SHP77 treated with DMSO at 0.1 percent for 48 hours (cell line): ENCODE measurements at regions not wholly inside any gene's neighbourhood (a gene's known extent, or its start where the extent isn't known, plus 50 kb on each side); places are given as distances from the start of the nearest gene placed in this dataset.
"Not testable (repeated sequence)": the region's sequence is repeated elsewhere in the genome, so short reads cannot be mapped to it uniquely, and the experiment has no call there.

Source experiments
- DNase-seq: peaks from one replicate; lab custom pipeline; 2025; lab: John Stamatoyannopoulos, UW

DNA sequence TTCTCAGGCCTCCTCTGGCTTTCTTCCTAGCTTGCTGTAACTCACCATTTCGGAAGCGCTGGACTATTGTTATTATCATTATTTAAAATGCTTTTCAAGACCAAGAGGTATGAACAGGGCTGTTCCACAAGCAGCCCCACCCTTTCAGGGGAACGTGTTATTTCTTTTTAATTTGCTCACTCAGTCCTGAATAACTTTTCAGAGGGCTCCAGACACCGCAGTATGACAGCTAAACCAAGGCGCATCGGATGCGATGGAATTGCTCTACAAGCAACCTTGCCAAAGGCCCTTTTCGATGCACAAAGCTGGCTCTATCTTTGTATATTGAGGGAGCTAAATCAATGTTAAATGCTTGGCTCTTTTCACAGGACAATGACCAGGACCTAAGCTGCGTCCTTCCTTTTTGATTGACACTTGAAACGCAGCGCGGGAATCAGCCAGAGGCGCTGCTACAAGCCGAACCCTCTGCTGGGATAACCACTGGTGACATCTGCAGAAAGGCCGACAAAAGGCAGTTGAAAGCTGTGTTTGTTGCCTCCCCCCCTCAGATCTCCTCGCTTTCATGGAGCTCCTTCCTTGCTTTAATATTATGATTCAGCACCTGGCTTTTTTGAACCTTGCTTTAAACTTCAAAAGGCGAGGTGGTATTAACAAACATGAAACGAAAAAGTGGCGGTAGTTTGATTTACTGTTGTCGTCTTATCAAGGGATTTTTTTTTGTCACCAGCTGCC lies 204.7 kb upstream of the PROX1 start:
- no peak for DNase-seq

DNA sequence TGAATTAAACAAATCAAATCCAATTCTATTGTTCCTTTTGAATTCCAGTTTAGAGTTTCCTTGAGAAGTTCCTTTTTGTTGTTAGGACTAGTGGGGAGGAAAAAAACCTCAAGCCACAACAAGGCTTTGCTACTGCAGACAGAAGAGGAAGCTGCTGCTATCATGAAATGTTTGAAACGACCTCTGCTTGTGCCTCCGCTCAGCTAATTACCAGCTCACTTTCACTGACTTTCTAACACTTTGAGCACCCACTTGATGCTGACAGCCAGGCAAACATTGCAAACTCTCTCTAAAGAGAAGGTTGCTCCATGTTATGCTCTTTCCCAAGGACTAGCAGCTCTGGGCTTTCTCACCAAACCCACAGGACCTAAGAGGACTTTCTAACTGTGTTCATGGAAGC lies 203.9 kb upstream of the PROX1 start:
- no peak for DNase-seq

DNA sequence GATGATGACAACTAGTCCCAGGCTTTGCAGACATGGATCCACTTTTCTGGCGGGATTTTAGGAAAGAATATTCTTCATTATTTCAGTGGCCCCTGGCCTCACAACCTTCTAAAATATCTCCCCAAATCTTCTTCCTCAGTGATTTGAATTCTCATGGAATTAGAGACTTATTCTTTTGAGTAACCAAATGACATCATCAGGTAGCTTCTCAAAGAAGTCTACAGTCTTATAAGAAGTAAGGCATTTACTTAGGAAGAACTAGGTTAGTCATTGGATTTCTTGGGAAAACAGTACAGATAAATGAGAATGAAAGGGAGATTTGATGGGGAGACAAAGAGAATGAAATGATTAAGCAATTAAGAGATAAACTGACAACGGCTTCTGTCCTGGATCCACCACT lies 201.1 kb upstream of the PROX1 start:
- no peak for DNase-seq

DNA sequence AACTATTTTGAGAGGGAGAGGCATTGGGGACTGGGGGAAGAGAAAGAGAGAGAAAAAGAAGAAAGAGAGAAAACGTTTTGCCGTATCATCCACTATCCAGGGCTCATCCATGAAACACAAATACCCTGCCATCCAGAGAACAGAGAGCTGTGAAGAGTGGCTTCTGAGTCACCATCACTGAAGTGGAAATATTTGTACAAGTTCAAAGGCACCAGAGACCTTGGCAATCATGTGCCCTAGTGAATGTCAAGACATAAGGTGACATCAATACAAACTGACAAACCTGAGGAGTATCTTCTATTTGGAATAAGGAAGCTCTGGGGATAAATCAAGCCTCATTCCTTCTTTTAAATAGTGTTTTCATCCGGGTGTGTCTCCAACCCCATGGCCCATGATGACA lies 197.2 kb upstream of the PROX1 start:
- no peak for DNase-seq

DNA sequence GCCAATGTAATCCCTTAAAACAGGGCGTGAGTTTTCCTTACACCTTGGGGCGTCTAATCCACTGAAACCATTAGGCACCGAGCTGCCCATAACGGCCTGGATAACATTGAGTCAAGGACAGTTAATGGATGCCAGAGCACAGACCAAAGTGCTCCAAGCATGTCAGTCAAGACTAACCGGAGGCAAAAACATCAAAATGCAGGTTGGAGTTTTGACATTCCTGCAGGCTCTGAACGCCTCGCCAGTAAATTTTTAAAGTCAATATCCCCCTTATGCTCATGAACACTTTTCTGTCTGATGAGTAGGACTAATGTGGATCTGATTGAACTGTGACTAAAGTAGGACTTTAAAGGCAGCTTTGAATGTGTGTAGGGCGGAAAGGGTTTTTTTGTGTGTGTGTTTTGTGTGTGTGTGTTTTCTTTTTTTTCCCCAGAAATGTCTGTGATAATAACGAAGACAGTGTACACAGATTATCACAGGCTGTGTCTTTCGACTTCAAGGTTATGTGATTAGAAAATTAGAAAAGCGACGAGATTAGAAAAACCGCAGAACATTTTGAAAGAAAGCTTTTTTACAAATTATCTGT lies 194.2 kb upstream of the PROX1 start:
- DNase-seq: no peak

DNA sequence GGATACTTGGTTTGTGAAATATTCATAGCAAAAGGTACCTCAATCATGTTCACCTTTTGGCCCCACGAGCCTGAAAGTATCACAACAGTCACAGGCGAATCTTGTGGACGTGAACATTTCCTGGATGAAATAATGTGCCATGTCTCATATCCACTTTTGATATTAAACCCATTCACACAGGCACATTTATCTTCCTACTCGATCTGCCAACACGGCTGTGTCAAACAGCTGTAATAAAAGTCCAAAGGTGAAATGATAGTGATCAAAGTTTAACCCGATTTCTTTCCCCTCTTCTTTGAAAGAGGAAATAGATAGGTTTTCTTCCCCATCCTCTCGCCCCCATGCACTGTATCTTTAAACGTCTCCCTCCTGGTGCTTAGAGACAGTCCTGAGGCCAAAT lies 191.2 kb upstream of the PROX1 start:
- no peak for DNase-seq

DNA sequence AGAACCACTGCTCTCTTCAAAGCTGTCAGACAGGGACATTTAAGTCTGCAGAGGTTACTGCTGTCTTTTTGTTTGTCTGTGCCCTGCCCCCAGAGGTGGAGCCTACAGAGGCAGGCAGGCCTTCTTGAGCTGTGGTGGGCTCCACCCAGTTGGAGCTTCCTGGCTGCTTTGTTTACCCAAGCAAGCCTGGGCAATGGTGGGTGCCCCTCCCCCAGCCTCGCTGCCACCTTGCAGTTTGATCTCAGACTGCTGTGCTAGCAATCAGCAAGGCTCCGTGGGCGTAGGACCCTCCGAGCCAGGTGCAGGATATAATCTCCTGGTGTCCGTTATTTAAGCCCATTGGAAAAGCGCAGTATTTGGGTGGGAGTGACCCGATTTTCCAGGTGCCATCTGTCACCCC lies 179.5 kb upstream of the PROX1 start:
- not testable (repeated sequence) for DNase-seq

DNA sequence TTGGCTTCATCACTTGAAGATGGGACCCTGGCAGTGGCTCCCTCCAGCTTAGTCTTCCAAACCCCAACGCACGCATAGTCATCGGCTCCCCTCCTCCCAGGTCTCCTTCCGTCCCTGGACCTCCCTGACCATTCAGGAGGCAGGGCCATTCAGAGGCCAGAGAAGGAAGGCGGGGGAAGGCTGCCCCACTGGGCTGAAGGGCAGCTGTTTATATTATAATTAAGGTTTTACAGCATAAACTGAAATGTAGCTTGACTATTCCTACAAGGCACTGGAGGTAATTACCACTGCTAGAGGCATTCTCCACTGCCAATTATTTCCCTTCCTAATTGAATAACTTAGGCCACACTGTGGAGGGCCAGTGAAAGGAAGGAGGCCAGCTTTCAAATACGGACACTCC lies 170.6 kb upstream of the PROX1 start:
- DNase-seq: no peak

DNA sequence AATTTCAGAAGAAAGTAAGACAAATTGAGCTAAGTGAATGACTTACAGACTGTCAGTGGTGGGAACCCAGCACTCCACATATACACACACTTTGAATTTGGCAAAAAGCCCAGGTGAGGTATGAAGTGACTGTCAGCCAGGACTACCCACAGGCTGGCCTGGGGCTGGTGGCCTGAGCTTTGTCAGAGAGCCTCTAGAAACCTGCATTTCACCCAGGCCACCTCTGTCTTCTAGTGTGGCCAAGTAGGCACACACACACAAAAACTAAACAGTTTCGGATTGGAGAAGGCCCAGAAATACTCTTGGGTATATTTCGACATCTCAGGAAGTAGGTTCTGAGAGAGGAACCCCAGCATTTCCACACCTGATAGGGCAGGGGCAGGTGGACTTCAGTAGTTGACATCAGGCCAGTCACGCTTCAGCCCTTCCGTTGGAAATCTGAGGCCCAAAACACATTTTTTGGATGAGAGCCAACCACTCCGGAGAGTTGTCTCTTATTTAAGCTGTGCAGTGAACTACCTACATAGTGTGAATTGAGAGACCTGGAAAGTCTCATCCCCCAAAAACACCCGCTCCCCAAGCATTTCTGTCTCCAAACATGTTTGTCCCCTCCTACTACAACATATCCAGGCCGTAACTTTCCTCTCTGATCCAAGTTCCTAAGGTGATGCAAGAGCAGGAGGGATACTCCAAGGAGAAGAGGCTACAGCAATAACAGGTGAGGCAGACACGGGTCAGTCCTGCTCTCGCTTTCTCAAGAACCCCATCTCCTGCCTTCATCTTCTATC lies 167.2 kb upstream of the PROX1 start:
- peak; percentile 57 for DNase-seq

DNA sequence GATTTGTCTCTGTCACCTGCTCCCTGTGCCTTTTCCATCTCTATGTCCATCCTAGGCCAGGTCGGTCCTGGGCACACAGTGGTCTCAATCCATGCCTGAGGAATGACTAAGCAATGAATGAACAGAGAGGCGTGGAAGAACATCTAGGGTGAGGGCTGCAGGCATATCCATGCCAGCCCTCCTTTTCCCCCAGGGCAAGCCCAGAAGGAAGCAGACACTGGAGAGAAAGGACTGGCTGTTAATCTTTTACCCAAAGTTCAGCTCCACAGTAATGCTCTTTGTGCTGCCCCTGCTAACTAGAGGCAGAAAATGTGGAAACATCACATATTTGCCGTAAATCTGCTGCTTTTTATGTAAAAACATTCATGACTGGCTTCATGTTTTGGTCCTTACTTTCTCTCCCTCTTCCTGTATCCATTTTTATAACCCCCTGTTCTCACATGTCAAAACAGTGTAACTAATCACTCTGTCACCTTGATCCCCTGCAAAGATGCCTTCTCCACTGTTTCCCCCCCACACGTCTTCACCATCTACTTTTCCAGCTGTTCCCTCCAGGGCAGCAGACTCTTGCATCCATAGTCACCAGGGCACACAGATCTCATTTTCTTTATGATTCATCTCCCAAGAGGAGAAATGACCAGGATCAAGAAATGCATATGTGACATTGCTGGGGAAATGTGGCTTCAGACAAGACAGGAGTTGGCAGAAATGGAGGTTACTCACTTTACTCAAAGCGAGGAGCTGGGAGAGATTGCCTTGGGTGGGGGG lies 166.4 kb upstream of the PROX1 start:
- DNase-seq: no peak

DNA sequence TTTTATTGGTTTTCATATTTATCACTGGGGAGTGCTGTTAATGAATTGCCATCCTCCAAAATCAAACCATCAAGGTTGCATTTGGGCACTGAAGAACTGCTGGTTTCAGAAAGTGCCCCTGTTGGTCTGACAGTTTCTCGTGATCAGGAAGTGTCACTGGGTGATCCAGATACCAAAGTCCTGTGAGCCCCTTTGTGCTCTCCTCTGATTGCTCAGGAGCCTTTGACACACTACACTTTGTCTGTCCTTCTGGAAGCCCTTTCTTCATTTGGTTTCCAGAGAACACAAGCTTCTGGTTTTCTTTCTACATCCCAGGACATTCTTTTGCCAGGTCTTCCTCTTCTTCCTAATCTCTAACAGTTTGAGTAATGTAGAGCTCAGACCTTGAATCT lies 165.8 kb upstream of the PROX1 start:
- DNase-seq: no peak

DNA sequence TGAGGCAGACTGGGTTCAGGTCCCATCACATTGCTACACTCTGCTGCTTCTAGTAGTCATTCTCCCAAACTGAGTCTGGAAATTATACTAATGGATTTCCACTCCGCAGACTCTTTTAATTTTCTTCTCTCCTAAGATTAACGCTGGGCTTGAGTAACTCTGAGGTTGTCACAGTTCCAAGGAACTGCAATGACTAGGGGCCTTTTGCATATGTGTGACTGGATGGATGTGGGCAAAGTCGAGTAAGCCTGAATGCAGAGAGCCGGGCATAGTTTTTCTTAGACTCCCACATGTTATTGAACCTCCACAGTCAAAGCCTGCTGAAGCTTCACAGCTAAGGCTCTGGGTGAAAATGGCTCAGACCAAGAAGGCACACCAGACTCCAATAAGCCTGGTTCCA lies 160.9 kb upstream of the PROX1 start:
- DNase-seq: no peak

DNA sequence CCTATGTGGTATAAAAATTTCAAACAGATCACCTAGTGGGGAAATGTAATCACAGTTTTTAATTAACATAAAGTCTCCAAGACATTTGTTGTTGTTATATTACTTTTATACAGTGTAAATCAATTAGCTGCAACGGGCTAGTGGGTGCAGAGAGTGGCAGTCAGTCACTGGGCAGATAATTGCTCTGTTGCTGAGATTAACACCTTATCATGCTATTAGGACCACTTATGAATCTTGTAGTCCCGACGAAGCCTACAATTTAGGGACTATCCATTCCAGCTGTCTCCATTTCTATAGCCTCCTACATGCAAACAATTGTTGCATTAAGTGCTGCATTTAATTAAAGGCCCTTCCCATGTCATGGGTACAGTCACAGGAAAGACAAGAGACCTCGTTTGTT lies 158.9 kb upstream of the PROX1 start:
- DNase-seq: no peak

DNA sequence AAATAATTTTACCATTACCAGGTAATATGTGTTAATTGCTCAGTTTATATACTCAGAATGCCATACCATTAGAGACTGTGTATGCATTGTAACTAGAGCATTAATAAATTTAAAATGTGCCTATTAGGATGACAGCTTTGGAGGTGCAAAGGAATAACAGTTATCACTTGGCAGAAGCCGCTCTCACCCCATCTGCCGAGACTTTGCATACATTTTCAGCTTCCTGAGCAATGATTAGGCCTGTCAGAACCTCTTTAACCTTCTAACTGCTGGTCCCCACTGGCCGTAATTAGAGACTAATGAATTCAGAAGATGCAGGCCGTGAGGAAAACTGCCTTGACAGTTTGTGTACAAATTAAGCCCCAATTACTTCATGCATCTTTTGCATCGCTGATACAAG lies 158.0 kb upstream of the PROX1 start:
- DNase-seq: no peak

DNA sequence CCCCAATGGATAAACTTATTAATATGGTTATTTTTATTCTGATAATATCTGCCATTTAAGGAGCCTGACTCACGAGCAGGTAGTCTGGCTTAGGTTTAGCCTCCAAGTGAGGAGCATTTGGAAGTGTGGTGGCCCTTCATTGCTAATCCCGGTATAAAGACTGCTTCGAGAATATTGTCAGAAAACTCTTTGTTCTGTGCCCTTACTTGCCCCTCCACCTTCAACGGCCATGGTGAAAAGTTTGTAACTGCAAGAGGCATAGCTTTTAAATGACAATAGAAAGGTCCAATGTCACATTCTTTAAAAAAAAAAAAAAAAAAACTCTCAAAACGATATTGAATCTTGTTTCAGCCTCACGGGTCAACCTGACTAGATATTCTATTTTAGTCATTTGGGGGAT lies 157.4 kb upstream of the PROX1 start:
- no peak for DNase-seq

DNA sequence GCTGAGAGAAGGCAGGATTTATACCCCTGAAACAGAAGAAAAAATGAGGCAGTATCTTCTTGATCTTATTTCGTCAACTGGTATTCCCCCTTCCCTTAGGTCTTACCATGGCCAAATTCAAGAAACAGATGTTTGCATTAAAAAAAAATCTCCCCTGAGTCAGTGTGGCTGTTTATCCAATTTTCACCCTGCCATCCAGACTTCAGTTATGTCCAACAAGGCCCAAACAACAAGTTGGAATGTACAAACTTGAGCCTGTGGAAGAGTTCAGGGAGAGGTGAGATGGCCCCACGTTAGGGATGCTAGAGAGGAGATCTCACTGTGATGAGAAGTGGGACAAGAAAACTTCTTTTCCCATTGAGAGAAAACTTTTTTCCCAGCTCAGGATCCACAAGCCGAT lies 147.2 kb upstream of the PROX1 start:
- DNase-seq: no peak

DNA sequence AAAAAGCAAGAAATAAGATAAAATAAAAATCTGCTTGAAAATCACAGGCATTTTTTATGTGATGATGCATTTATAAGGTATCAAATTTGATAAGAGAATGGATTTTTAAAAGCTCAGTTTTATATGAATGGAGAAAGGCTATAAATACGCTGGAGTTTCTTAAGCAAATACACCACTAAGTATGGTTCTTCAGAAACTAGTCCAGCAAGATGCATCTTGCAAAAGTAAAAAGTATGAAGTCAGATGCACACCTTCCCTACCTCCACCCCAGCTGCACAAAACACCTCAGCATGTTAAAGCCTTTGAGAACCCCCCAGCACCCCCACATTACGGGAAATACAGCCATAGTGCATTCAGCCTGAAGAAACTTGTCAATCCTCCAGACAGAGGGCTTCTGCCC lies 143.1 kb upstream of the PROX1 start:
- no peak for DNase-seq

DNA sequence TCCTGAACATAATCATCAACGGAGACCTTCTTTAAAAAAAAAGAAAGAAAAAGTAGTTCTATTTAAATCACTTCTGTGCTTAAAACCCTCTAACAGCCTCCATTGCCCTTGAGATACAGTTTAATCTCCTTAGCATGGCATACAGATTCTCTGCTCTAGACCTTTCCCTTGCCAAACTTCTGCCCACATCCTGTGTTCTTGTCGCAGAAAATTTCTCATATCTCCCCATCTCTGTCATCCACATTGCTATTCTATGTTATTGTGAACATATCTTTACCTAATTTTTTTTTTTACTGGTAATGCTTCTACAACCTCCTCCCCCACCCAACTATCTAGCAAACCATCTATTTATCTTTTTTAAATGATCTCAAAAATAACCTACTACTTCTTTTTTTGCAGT lies 135.7 kb upstream of the PROX1 start:
- DNase-seq: no peak

DNA sequence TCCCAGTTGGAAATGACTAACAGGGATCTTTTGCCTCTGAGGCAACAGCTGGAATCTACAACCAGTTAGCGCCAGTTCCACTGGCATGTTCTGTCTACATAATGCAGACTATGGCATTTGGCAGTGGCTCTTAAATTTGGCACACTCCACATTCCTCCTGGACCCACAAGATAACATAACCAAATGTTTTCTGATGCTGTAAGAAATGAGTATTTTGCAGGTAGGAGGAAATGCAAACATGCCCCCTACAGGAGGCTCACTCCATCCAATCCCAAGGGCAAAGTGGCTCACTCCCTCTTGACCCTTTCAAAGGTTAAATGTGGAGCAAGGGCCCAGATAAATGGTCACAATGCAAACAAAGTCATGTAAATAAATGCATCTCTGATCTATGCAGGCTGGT lies 129.2 kb upstream of the PROX1 start:
- no peak for DNase-seq

DNA sequence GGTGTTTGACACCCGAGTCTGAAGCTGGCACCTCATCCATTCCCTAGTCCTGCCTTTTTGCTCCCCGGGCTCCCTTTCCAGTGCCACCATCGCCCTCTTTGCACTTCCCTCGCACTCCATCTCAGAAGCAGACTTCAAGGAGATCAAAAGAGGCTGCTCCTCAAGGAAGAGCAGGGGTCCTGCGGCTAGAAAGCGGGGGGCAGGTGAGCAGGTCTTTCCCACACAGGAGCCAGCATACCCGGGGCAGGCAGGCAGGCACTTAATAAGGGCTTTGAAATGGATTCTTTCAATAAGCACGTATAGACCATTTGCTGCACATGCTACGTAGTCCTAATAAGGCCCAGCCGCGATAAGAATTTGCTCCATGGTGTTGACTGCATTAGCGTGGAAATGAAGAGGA lies 125.9 kb upstream of the PROX1 start:
- DNase-seq: no peak

DNA sequence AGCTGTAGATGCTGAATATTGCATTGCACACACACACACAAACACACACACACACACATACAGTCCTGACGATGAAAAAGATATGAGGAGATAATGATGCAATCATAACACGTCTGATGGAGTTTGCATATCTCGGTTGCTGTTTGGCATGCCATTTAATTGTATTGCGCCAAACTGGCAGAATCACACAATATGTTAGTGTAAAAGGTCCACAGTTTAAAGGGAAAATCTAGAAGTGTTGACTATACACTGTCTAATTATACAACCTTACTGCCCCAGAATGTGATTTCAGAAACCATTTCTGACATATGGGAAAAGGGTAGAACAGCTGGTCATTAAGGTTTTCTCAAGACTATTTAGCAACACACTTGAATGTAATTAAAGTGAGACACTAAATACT lies 123.7 kb upstream of the PROX1 start:
- no peak for DNase-seq

DNA sequence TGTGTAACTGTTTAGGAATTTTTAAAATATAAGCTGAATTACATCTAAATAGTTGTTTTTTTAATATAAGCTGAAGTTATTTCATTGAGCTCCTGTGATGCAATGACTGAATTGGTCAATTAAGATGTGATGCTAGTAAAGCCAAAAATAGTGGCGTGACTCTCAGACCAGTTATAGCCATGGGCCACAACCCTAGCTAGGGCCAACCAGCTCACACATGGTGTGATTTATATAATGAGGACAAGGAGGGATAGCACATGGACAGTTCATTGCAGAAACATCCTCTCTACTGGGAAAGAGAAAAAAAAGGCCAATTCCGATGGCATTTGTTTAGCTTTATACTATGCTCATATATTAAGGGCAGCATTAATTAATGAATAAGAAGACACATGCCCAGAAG lies 119.3 kb upstream of the PROX1 start:
- DNase-seq: no peak

DNA sequence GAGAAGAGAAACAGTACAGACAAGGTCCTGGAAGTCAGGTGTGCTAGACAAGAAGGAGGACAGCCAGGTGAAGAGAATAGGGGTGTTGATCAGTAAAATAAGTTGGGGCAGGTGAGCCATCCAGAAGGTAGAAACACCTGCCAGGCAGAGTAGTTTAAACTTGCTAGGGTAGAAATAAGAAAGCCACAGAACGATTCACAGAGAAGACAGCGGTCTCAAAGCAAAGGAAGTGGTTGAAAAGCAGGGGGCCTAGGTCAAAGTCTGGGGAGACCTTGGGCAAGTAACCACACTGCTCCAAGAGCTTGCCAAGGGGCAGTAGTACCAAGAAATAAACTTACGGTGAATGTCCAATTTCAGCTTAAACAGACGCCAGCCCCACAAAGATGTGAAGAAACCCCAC lies 116.6 kb upstream of the PROX1 start:
- DNase-seq: no peak
